ENCODE measurements at regions not wholly inside any gene's neighbourhood (a gene's known extent, or its start where the extent isn't known, plus 50 kb on each side); places are given as distances from the start of the nearest gene placed in this dataset.

DNA sequence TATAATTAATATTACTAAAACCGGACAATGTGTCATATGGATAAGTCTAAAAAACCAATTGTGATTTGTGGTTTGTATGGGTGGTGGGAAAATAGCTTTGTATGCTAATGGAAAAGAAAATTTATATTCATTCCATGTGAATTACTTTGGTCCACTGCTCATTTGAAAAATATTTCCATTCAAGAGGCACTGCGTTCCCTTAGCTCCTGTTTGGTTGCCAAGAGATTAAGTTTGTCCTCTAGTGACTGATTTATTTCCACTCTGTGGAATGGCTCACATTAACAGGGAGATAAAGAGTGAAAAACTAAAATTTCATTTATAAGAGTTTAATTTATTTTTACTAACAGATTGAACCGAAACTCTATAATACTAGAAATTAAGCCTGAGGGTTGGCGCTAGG is 744.1 kb upstream of the CHRM3 start:
- DNase-seq (no peak), ATAC-seq (no peak)
- Histone ChIP-seq H3K4me3 (no peak overlapping the region), H3K27me3 (no peaks in the 10 kb centered on the region), H3K9me3 (no peaks in the 10 kb centered on the region), H3K36me3 (no peaks in the 10 kb centered on the region), H3K27ac (no peak overlapping the region), H3K4me1 (no peaks in the 10 kb centered on the region)
- WGBS, 2 donors = 63 to 67% methylated on average over 4 of the region's 4 CpGs
- TF ChIP-seq, protein P1, sequence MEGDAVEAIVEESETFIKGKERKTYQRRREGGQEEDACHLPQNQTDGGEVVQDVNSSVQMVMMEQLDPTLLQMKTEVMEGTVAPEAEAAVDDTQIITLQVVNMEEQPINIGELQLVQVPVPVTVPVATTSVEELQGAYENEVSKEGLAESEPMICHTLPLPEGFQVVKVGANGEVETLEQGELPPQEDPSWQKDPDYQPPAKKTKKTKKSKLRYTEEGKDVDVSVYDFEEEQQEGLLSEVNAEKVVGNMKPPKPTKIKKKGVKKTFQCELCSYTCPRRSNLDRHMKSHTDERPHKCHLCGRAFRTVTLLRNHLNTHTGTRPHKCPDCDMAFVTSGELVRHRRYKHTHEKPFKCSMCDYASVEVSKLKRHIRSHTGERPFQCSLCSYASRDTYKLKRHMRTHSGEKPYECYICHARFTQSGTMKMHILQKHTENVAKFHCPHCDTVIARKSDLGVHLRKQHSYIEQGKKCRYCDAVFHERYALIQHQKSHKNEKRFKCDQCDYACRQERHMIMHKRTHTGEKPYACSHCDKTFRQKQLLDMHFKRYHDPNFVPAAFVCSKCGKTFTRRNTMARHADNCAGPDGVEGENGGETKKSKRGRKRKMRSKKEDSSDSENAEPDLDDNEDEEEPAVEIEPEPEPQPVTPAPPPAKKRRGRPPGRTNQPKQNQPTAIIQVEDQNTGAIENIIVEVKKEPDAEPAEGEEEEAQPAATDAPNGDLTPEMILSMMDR (IDR thresholded peaks at IDR 0.05) = no peak
- intact Hi-C loops (cut with DNase I) = no loop called here

DNA sequence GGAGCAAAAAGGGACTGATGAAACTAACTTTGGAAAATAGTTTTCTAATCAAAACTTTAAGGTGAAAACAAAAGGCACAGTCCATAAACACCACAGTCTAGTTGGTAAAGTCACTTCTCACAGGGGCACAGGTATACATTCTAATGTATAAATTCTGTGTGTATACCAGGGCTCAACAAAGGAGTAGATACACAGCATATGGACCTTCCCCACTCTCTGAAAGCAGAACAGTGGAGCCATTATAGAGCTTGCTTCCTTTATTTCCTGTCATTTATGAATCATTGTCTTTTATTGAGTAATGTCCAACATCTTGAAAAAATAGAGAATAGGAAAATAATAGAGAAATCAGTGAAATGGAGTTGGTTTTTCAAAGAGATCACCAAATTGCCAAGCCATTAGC is 746.5 kb upstream of the CHRM3 start:
- no peak for DNase-seq
- Histone ChIP-seq H3K4me1 (no peaks in the 10 kb centered on the region), H3K27ac (no peak overlapping the region), H3K36me3 (no peaks in the 10 kb centered on the region), H3K4me3 (no peak overlapping the region), H3K9me3 (no peaks in the 10 kb centered on the region), H3K27me3 (no peaks in the 10 kb centered on the region)
- TF ChIP-seq, protein P1 (IDR thresholded peaks at IDR 0.05) = no peak
- no peak for ATAC-seq
- intact Hi-C loops (cut with DNase I) = no loop called here

DNA sequence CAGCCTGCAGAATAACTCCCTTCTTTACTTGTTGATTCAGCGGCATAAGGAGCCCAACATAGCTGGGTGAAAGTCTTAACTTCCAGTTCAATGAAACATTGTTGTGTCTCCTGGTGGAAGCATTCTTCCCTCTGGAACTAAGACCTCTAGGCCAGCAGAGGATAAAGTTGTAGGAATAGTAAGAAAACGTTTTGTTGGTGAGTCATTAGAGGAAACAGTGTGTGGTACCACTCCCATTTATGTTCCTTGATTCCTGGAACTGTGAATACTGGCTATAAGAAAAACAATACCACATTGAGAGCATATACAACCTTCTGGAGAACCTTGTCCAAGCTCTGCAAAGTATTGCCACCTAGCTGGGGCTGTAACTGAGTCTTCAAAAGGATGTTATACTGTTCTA is 737.4 kb upstream of the ZP4 start:
- Histone ChIP-seq H3K9me3 (peaks cover 0 to 22% (median 0%) of the 10 kb centered on the region in 11 donors), H3K36me3 (no peaks in the 10 kb centered on the region), H3K27ac (no peak overlapping the region), H3K4me1 (no peaks in the 10 kb centered on the region), H3K4me3 (no peak overlapping the region), H3K27me3 (no peaks in the 10 kb centered on the region)
- DNase-seq = no peak
- 61 to 76% methylated on average over 2 of the region's 2 CpGs for WGBS, 2 donors
- TF ChIP-seq, protein P1 (IDR thresholded peaks at IDR 0.05) = no peak
- intact Hi-C loops (cut with DNase I) = no loop called here
- no peak for ATAC-seq

DNA sequence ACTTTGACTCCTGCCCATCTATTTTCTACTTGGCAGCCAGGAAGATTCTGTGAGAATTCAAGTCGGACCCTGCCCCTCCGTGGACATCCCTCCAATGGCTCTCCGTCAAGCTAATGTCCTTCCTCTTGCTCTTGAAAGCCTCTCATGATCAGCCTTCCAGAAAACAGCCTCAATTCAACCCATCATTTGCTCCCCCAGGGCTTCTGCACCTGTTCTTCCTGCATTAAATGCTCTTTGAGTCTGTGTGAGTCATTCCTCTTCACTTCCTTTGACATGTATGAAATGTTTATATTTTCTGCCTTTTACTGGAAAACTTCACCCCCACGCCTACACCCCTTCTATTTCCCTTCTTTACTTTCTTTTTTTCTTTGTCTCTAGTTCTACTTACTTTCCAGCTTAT is 734.1 kb upstream of the ZP4 start:
- DNase-seq = no peak
- H3K4me3 ChIP-seq = no peak overlapping the region
- H3K4me1 ChIP-seq = no peaks in the 10 kb centered on the region
- WGBS, 2 donors = 75 to 79% methylated on average over 4 of the region's 4 CpGs
- TF ChIP-seq, protein P1 (IDR thresholded peaks at IDR 0.05) = no peak
- no peak for ATAC-seq
- peaks cover 0 to 7% (median 0%) of the 10 kb centered on the region in 11 donors for H3K9me3 ChIP-seq
- intact Hi-C loops (cut with DNase I) = no loop called here
- no peak overlapping the region for H3K27ac ChIP-seq
- no peaks in the 10 kb centered on the region for H3K27me3 ChIP-seq
- H3K36me3 ChIP-seq = no peaks in the 10 kb centered on the region

DNA sequence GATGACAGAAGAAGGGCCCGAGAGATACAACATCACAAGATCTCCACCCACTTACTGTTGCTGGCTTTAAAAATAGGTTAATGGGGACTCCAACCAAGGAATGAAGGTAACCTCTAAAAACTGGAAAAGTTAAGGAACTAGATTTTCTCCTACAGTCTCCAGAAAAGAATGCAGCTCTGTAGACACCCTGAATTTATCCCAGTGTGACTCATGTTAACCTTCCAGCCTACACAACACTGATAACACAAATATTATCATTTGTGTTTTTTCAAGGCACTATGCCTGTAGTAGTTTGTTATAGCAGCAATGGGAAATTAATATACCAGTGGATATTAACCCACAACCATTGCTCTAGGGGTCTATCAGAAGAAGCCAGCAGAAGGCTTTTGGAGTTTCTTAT is 730.7 kb upstream of the ZP4 start:
- Histone ChIP-seq H3K27ac (no peak overlapping the region), H3K9me3 (peaks cover 0 to 3% (median 0%) of the 10 kb centered on the region in 11 donors), H3K4me3 (no peak overlapping the region), H3K36me3 (no peaks in the 10 kb centered on the region), H3K27me3 (no peaks in the 10 kb centered on the region), H3K4me1 (no peaks in the 10 kb centered on the region)
- DNase-seq (no peak), ATAC-seq (no peak)
- 68 to 77% methylated on average over 1 of the region's 1 CpG for WGBS, 2 donors
- TF ChIP-seq, protein P1 (IDR thresholded peaks at IDR 0.05) = no peak
- intact Hi-C loops (cut with DNase I) = no loop called here

Measured in heart right ventricle (tissue), 16 donors.